Activated B cell treated with CpG ODN at 0.5 μM for 24 hours (primary cell): ENCODE measurements at regions not wholly inside any gene's neighbourhood (a gene's known extent, or its start where the extent isn't known, plus 50 kb on each side); places are given as distances from the start of the nearest gene placed in this dataset.
"Not testable (repeated sequence)": the region's sequence is repeated elsewhere in the genome, so short reads cannot be mapped to it uniquely, and the experiment has no call there.

Experiments
- ATAC-seq: fragments of 200-7000 bp; cut with Tn5 transposase; one replicate; pipeline ENCODE4 v1.10.0; 2021; ENCODE audit warnings: low read depth, mild to moderate bottlenecking, moderate library complexity
- CTCF ChIA-PET: fragments of 350-600 bp; sonication (Branson Sonifier 250); formaldehyde crosslinking; loops from one replicate; lab custom pipeline; 2021; ENCODE audit warnings: antibody characterized with exemption; lab: Charles Lee
- POLR2A ChIA-PET: fragments of 350-600 bp; sonication (Branson Sonifier 250); formaldehyde crosslinking; loops from one replicate; lab custom pipeline; 2021; ENCODE audit warnings: antibody characterized with exemption; lab: Charles Lee
- DNase-seq: peaks from one replicate; pipeline ENCODE4 v3.0.0; 2022
- H3K27ac Mint-ChIP-seq: one replicate; pipeline ENCODE4 v1.8.0; 2020; ENCODE audit warnings: mixed read lengths
- H3K27me3 Mint-ChIP-seq: one replicate; pipeline ENCODE4 v1.8.0; 2021; ENCODE audit warnings: mixed read lengths
- H3K36me3 Mint-ChIP-seq: one replicate; pipeline ENCODE4 v1.8.0; 2021; ENCODE audit warnings: low read depth, mixed read lengths
- H3K4me1 Mint-ChIP-seq: one replicate; pipeline ENCODE4 v1.8.0; 2021; ENCODE audit warnings: mixed read lengths
- H3K4me3 Mint-ChIP-seq: one replicate; pipeline ENCODE4 v1.8.0; 2020; ENCODE audit warnings: mild to moderate bottlenecking, mixed read lengths
- H3K9me3 Mint-ChIP-seq: one replicate; pipeline ENCODE4 v1.8.0; 2020; ENCODE audit warnings: mixed read lengths
- CTCF ChIP-seq: fragments of 200-600 bp; IDR thresholded peaks from one replicate; pipeline ENCODE4 v1.8.0; 2022; ENCODE audit warnings: antibody characterized with exemption, mild to moderate bottlenecking
- intact Hi-C: fragments of 100-400 bp; cut with micrococcal nuclease; formaldehyde crosslinking; loops from one replicate; pipeline ENCODE4 v1.15.1; 2024

GRCh38 chr11:71170624-71171423 is 81.6 kb downstream of the SHANK2 start:
- ChIA-PET CTCF (no interaction called here), POLR2A (no interaction called here)
- DNase-seq (no peak), ATAC-seq (no peak)
- Mint-ChIP-seq H3K4me1 (no peaks in the 10 kb centered on the region), H3K36me3 (no peaks in the 10 kb centered on the region), H3K27me3 (peaks cover 3% of the 10 kb centered on the region), H3K4me3 (no peak overlapping the region), H3K9me3 (no peaks in the 10 kb centered on the region), H3K27ac (no peak overlapping the region)
- intact Hi-C loops = no loop called here
- no peak for TF ChIP-seq CTCF

- no peak for TF ChIP-seq CTCF
- no peaks in the 10 kb centered on the region for H3K36me3 Mint-ChIP-seq
- ChIA-PET POLR2A (no interaction called here), CTCF (no interaction called here)
- no peak overlapping the region for H3K27ac Mint-ChIP-seq
- H3K9me3 Mint-ChIP-seq = no peaks in the 10 kb centered on the region
- H3K4me1 Mint-ChIP-seq = no peaks in the 10 kb centered on the region
- DNase-seq (no peak), ATAC-seq (no peak)
- intact Hi-C loops = no loop called here
- no peak overlapping the region for H3K4me3 Mint-ChIP-seq
- peaks cover 3% of the 10 kb centered on the region for H3K27me3 Mint-ChIP-seq
These were observed 83.1 kb downstream of the SHANK2 start for GRCh38 chr11:71169313-71169712.

GRCh38 chr11:71167814-71168213 is 84.6 kb downstream of the SHANK2 start:
- CTCF ChIA-PET, H3K4me1 Mint-ChIP-seq, DNase-seq, POLR2A ChIA-PET, ATAC-seq, H3K27me3 Mint-ChIP-seq, H3K27ac Mint-ChIP-seq, H3K36me3 Mint-ChIP-seq, intact Hi-C loops, H3K4me3 Mint-ChIP-seq, H3K9me3 Mint-ChIP-seq: not testable (repeated sequence)

- Mint-ChIP-seq H3K36me3 (no peaks in the 10 kb centered on the region), H3K9me3 (no peaks in the 10 kb centered on the region), H3K4me3 (no peak overlapping the region), H3K4me1 (no peaks in the 10 kb centered on the region), H3K27me3 (no peaks in the 10 kb centered on the region), H3K27ac (no peak overlapping the region)
- ChIA-PET POLR2A (no interaction called here), CTCF (no interaction called here)
- TF ChIP-seq CTCF = no peak
- ATAC-seq (no peak), DNase-seq (no peak)
- intact Hi-C loops = no loop called here
These were observed 86.6 kb downstream of the SHANK2 start for GRCh38 chr11:71165771-71166170.

- intact Hi-C loops = no loop called here
- Mint-ChIP-seq H3K27me3 (peaks cover 3% of the 10 kb centered on the region), H3K4me1 (no peaks in the 10 kb centered on the region), H3K36me3 (no peaks in the 10 kb centered on the region), H3K27ac (no peak overlapping the region), H3K4me3 (no peak overlapping the region), H3K9me3 (no peaks in the 10 kb centered on the region)
- CTCF ChIA-PET = no interaction called here
- TF ChIP-seq CTCF = no peak
- no peak for ATAC-seq
- DNase-seq = no peak
- POLR2A ChIA-PET = no interaction called here
These were observed 87.8 kb downstream of the SHANK2 start for GRCh38 chr11:71164621-71165020.

- H3K4me3 Mint-ChIP-seq = no peak overlapping the region
- DNase-seq (no peak), ATAC-seq (no peak)
- H3K27me3 Mint-ChIP-seq = peaks cover 6% of the 10 kb centered on the region
- H3K36me3 Mint-ChIP-seq = no peaks in the 10 kb centered on the region
- H3K9me3 Mint-ChIP-seq = no peaks in the 10 kb centered on the region
- intact Hi-C loops = no loop called here
- ChIA-PET POLR2A (no interaction called here), CTCF (no interaction called here)
- H3K4me1 Mint-ChIP-seq = no peaks in the 10 kb centered on the region
- H3K27ac Mint-ChIP-seq = no peak overlapping the region
- no peak for TF ChIP-seq CTCF
These were observed 88.2 kb downstream of the SHANK2 start for GRCh38 chr11:71164186-71164585.
